H1 (cell line): ENCODE measurements at regions not wholly inside any gene's neighbourhood (a gene's known extent, or its start where the extent isn't known, plus 50 kb on each side); places are given as distances from the start of the nearest gene placed in this dataset.

ENCODE experiments used
- CTCF ChIP-seq, 3 experiments: IDR thresholded peaks; 1 replicate in 2 of 3; 2 replicates in 1 of 3; pipeline versions ENCODE4 v1.5.1 to v1.6.1; 2011; ENCODE audit warnings: low read length in 3 of 3, mild to moderate bottlenecking in 3 of 3, inconsistent platforms in 2 of 3, low read depth in 1 of 3, moderate library complexity in 1 of 3; ENCODE audit not compliant: insufficient read depth in 1 of 3; ENCODE audit errors: control extremely low read depth in 1 of 3
- KDM5A ChIP-seq: fragments of 200-600 bp; IDR thresholded peaks from 2 replicates; pipeline ENCODE4 v1.7.1; 2012; ENCODE audit warnings: mild to moderate bottlenecking, low read length, inconsistent platforms, mixed read lengths
- TAF1 ChIP-seq: IDR thresholded peaks from 2 replicates; pipeline ENCODE4 v1.6.1; 2011; ENCODE audit warnings: mild to moderate bottlenecking, low read depth, low read length

- TF ChIP-seq CTCF (IDR thresholded peaks at IDR 0.05; ENCODE audit: control extremely low read depth in 1 of 3, insufficient read depth in 1 of 3, low read depth in 1 of 3, low read length in 3 of 3) (no peak), TAF1 (no peak), KDM5A (no peak)
These were observed 1092.8 kb upstream of the POT1 start for GRCh38 chr7:126022452-126022851.
